ENCODE measurements at regions not wholly inside any gene's neighbourhood (a gene's known extent, or its start where the extent isn't known, plus 50 kb on each side); places are given as distances from the start of the nearest gene placed in this dataset.

DNA sequence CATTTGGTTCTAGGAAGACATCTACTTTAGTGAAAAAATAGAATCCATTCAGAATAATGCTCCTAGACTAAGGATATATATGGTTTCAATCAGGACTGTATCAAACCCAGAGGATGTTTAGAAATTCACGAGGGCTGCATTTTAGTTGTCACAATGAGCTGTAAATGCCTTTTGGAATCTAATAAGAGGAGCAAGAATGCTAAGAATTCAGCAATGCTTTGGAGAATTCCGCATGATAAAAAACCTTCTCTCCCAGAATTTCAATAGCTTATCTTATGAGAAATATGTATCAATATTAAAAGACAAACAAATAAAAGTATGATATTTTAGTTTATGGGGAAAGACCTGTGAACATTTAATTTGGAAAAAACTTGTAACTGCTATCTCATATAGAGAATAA is 885.1 kb downstream of the ZPLD1 start:
- intact Hi-C loops (cut with DNase I), result no loop called here
- Histone ChIP-seq H3K9me3 (replicated peaks in 1 of 3) (no peaks in the 10 kb centered on the region), H3K4me3 (no peak overlapping the region), H3K36me3 (replicated peaks in 1 of 2) (no peaks in the 10 kb centered on the region), H3K4me1 (replicated peaks in 1 of 2) (no peaks in the 10 kb centered on the region), H3K27ac (no peak overlapping the region), H3K27me3 (no peaks in the 10 kb centered on the region)
- no peak for TF ChIP-seq POLR2A (IDR thresholded peaks at IDR 0.05)
- TF ChIP-seq CTCF (IDR thresholded peaks at IDR 0.05), result no peak
- DNase-seq, result no peak
- WGBS, 4 donors, result 45 to 71% (median 53%) methylated on average over 2 of the region's 2 CpGs

DNA sequence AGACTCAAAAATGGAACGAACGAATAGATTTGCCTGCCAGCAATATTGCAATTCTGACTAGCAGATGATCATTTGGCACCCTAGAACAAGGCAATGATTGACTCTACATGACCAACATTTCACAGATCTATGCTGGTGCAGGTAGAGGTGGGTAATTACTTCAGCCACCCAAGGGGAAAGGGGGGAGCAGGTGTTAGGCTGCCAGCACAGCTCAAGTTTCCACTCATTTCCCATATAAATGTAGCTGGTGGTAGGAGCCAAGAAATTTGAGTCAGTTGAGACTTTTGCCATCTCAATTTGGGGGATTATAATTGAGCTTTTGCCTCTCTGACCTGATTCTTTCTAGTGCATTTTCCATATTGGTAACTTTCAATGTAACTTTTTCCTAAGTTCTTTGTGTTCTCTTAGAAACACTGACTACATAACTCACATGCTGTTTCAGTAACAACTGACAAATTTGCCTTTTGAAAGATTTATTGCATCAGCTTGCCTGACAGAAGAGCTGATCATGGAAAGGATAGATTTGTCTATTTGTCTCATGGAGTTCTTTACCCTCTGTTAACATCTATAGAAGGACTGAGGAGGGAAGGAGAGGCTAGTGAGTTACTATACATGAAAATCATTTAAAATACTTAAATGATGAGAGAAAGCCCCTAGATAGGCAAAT is 902.5 kb downstream of the ZPLD1 start:
- 82 to 91% (median 86%) methylated on average over 2 of the region's 2 CpGs for WGBS, 4 donors
- DNase-seq, result no peak
- H3K9me3 ChIP-seq (replicated peaks in 1 of 3), result no peaks in the 10 kb centered on the region
- intact Hi-C loops (cut with DNase I), result no loop called here
- no peaks in the 10 kb centered on the region for H3K4me1 ChIP-seq (replicated peaks in 1 of 2)
- H3K27ac ChIP-seq, result no peak overlapping the region
- H3K4me3 ChIP-seq, result no peak overlapping the region
- no peaks in the 10 kb centered on the region for H3K27me3 ChIP-seq
- TF ChIP-seq CTCF (IDR thresholded peaks at IDR 0.05), result no peak
- no peaks in the 10 kb centered on the region for H3K36me3 ChIP-seq (replicated peaks in 1 of 2)

- no peak overlapping the region for H3K4me3 ChIP-seq
- TF ChIP-seq POLR2A (IDR thresholded peaks at IDR 0.05), result no peak
- no peak for TF ChIP-seq CTCF (IDR thresholded peaks at IDR 0.05)
- H3K9me3 ChIP-seq (replicated peaks in 1 of 3), result no peaks in the 10 kb centered on the region
- DNase-seq, result no peak
- intact Hi-C loops (cut with DNase I), result no loop called here
- whole genome bisulfite sequencing, 4 donors, result 81 to 85% (median 83%) methylated on average over 4 of the region's 4 CpGs
- H3K36me3 ChIP-seq (replicated peaks in 1 of 2), result no peaks in the 10 kb centered on the region
- no peaks in the 10 kb centered on the region for H3K4me1 ChIP-seq (replicated peaks in 1 of 2)
- H3K27me3 ChIP-seq, result no peaks in the 10 kb centered on the region
- H3K27ac ChIP-seq, result no peak overlapping the region
These were observed 906.3 kb downstream of the ZPLD1 start for GRCh38 chr3:103341078-103341606.

DNA sequence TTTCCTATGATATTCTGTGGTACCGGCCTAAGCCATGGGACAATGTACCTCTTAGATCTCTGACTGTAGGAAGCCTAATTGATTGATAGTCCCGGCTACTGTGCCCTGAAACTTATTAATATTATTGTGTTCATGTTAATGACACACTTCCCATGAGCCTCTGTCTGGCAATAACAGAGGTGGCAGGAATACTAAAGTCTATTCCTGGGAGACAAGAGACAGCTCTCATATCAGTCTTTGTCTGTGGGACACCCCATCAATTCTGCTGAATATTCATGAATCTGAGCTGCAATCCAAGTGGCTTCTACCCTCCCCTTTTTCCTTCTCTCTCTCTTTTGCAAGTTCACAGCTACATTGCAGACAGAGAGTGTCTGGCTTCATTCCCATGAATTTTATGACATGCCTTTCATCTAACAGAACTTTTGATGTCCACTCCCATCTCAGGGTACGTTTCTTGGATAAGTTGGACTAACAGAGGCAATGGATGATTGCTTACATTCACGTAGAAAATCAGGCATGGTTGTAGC is 907.5 kb downstream of the ZPLD1 start:
- Histone ChIP-seq H3K4me3 (no peak overlapping the region), H3K36me3 (replicated peaks in 1 of 2) (no peaks in the 10 kb centered on the region), H3K9me3 (replicated peaks in 1 of 3) (no peaks in the 10 kb centered on the region), H3K27me3 (no peaks in the 10 kb centered on the region), H3K27ac (no peak overlapping the region), H3K4me1 (replicated peaks in 1 of 2) (no peaks in the 10 kb centered on the region)
- intact Hi-C loops (cut with DNase I), result no loop called here
- DNase-seq, result no peak
- WGBS, 4 donors, result 66 to 84% (median 69%) methylated on average over 4 of the region's 4 CpGs
- no peak for TF ChIP-seq CTCF (IDR thresholded peaks at IDR 0.05)
- TF ChIP-seq POLR2A (IDR thresholded peaks at IDR 0.05), result no peak
